Panc1 (cell line): ENCODE measurements at regions not wholly inside any gene's neighbourhood (a gene's known extent, or its start where the extent isn't known, plus 50 kb on each side); places are given as distances from the start of the nearest gene placed in this dataset.

ENCODE experiments used
- ATAC-seq: fragments of 200-7000 bp; cut with Tn5 transposase; 2 replicates; pipeline ENCODE4 v1.9.1; 2020; ENCODE audit warnings: mild to moderate bottlenecking, moderate library complexity
- BruUV-seq: library from RNA; stranded (reverse); fragments of 400-500 nt; replicated peaks from 2 replicates; lab custom pipeline; 2021; lab: Mats Ljungman, UMichigan
- CTCF ChIA-PET: fragments of 300-600 bp; sonication (Branson Sonifier 250); formaldehyde crosslinking; loops from one replicate; lab custom pipeline; 2022; ENCODE audit warnings: antibody characterized with exemption; lab: Charles Lee
- POLR2A ChIA-PET: fragments of 300-600 bp; sonication (Branson Sonifier 250); formaldehyde crosslinking; loops from one replicate; lab custom pipeline; 2022; ENCODE audit warnings: antibody characterized with exemption; lab: Charles Lee
- DNase-seq: peaks from one replicate; pipeline ENCODE4 v3.0.0-alpha.2; 2010; ENCODE audit warnings: low read depth, low spot score
- H3K27ac ChIP-seq: 2 replicates; pipeline ENCODE4 v1.5.1; 2011; ENCODE audit warnings: mild to moderate bottlenecking, low read length, inconsistent platforms
- H3K27me3 ChIP-seq: fragments of 200-500 bp; sonication (Bioruptor generic); 2 replicates; pipeline ENCODE4 v1.6.0; 2014; ENCODE audit warnings: low read length, inconsistent platforms; ENCODE audit not compliant: control insufficient read depth, insufficient read depth
- H3K36me3 ChIP-seq: fragments of 200-500 bp; sonication (Bioruptor generic); 2 replicates; pipeline ENCODE4 v1.5.1; 2014; ENCODE audit warnings: inconsistent platforms, mild to moderate bottlenecking, low read length, moderate library complexity; ENCODE audit not compliant: control insufficient read depth, insufficient read depth
- H3K4me1 ChIP-seq: 2 replicates; pipeline ENCODE4 v1.5.1; 2011; ENCODE audit warnings: inconsistent platforms, mild to moderate bottlenecking, low read length, moderate library complexity; ENCODE audit not compliant: control insufficient read depth, insufficient read depth
- H3K4me3 ChIP-seq, 2 experiments: 2 replicates each; pipeline ENCODE4 v1.5.1; 2011 to 2012; ENCODE audit warnings: low read depth in 2 of 2, low read length in 2 of 2, mild to moderate bottlenecking in 2 of 2, inconsistent platforms in 1 of 2, moderate library complexity in 1 of 2
- H3K9me3 ChIP-seq: fragments of 200-500 bp; sonication (Bioruptor generic); 2 replicates; pipeline ENCODE4 v1.5.1; 2014; ENCODE audit warnings: low read depth, mild to moderate bottlenecking, inconsistent platforms, low read length, moderate library complexity; ENCODE audit not compliant: control insufficient read depth, insufficient read depth
- POLR2AphosphoS5 ChIP-seq: IDR thresholded peaks from 2 replicates; pipeline ENCODE4 v1.6.1; 2012; ENCODE audit warnings: mild to moderate bottlenecking, low read depth, low read length, moderate library complexity
- SIN3A ChIP-seq: IDR thresholded peaks from 2 replicates; pipeline ENCODE4 v1.6.1; 2012; ENCODE audit warnings: low read depth, mild to moderate bottlenecking, low read length, moderate library complexity, borderline replicate concordance; ENCODE audit not compliant: insufficient read depth
- TCF7L2 ChIP-seq: IDR thresholded peaks from 2 replicates; pipeline ENCODE4 v1.6.1; 2011; ENCODE audit warnings: mild to moderate bottlenecking, low read depth, low read length, inconsistent platforms
- in situ Hi-C: cut with HindIII; loops from 2 replicates; pipeline ENCODE4 v1.10.0; 2016; ENCODE audit warnings: low sequenced_read_pairs, low pct_unique_long_range_greater_than_20kb
- intact Hi-C: fragments of 100-400 bp; cut with micrococcal nuclease; formaldehyde crosslinking; loops from one replicate; pipeline ENCODE4 v1.10.0; 2022; ENCODE audit not compliant: unreplicated experiment
- TF ChIP-seq, protein P1 (sequence below): fragments of 450-650 bp; IDR thresholded peaks from 2 replicates; pipeline ENCODE4 v1.5.1; 2017; ENCODE audit warnings: mild to moderate bottlenecking
- TF ChIP-seq, protein P2 (sequence below), 2 experiments: IDR thresholded peaks; 2 replicates each; pipeline ENCODE4 v1.6.1; 2011 to 2012; ENCODE audit warnings: low read depth in 2 of 2, control low read depth in 1 of 2, low read length in 1 of 2, mild to moderate bottlenecking in 1 of 2, moderate library complexity in 1 of 2; ENCODE audit not compliant: insufficient read depth in 1 of 2

DNA sequence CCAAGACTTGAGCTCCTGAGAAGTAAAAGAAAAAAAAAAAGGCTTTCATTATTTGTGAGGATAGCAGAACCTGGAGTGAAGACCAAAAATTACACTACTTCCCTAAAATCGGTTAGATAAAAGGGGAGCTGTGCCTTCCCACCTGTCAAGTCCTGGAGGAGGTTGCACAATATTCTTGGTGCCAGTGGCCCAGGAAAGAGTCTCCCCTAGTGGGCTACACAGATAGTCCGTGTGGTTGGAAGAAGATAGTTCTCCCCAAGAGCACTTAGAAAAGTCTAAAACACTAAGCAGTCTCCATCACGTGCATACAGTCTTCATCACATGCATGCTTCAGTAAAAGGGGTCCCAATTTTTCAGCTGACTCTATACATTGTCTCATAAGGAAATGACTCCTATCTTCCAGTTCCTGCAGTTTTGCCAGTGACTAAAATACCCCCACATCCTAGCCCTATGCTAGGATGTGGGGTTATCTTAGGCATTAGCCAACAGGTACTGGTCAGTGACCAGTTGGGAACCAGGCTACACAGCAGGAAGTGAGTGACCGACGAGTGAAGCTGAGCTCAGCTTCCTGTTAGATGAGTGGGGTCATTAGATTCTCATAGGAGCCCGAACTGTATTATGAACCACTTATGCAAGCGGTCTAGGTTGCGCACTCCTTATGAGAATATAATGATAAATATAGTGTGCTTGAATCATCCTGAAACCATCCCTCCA, 199.5 kb upstream of the FAM83B start:
- DNase-seq (no peak), ATAC-seq (no peak)
- H3K9me3 ChIP-seq = no peaks in the 10 kb centered on the region
- H3K27ac ChIP-seq = no peak overlapping the region
- no peaks in the 10 kb centered on the region for H3K27me3 ChIP-seq
- no peaks in the 10 kb centered on the region for H3K4me1 ChIP-seq
- intact Hi-C loops = no loop called here
- ChIA-PET POLR2A (no interaction called here), CTCF (no interaction called here)
- no peaks in the 10 kb centered on the region for H3K36me3 ChIP-seq
- no peak overlapping the region for H3K4me3 ChIP-seq
- in situ Hi-C loops = no loop called here
- TF ChIP-seq, protein P1, sequence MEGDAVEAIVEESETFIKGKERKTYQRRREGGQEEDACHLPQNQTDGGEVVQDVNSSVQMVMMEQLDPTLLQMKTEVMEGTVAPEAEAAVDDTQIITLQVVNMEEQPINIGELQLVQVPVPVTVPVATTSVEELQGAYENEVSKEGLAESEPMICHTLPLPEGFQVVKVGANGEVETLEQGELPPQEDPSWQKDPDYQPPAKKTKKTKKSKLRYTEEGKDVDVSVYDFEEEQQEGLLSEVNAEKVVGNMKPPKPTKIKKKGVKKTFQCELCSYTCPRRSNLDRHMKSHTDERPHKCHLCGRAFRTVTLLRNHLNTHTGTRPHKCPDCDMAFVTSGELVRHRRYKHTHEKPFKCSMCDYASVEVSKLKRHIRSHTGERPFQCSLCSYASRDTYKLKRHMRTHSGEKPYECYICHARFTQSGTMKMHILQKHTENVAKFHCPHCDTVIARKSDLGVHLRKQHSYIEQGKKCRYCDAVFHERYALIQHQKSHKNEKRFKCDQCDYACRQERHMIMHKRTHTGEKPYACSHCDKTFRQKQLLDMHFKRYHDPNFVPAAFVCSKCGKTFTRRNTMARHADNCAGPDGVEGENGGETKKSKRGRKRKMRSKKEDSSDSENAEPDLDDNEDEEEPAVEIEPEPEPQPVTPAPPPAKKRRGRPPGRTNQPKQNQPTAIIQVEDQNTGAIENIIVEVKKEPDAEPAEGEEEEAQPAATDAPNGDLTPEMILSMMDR = no peak
- TF ChIP-seq SIN3A (no peak), POLR2AphosphoS5 (no peak), TCF7L2 (no peak)
- TF ChIP-seq, protein P2, sequence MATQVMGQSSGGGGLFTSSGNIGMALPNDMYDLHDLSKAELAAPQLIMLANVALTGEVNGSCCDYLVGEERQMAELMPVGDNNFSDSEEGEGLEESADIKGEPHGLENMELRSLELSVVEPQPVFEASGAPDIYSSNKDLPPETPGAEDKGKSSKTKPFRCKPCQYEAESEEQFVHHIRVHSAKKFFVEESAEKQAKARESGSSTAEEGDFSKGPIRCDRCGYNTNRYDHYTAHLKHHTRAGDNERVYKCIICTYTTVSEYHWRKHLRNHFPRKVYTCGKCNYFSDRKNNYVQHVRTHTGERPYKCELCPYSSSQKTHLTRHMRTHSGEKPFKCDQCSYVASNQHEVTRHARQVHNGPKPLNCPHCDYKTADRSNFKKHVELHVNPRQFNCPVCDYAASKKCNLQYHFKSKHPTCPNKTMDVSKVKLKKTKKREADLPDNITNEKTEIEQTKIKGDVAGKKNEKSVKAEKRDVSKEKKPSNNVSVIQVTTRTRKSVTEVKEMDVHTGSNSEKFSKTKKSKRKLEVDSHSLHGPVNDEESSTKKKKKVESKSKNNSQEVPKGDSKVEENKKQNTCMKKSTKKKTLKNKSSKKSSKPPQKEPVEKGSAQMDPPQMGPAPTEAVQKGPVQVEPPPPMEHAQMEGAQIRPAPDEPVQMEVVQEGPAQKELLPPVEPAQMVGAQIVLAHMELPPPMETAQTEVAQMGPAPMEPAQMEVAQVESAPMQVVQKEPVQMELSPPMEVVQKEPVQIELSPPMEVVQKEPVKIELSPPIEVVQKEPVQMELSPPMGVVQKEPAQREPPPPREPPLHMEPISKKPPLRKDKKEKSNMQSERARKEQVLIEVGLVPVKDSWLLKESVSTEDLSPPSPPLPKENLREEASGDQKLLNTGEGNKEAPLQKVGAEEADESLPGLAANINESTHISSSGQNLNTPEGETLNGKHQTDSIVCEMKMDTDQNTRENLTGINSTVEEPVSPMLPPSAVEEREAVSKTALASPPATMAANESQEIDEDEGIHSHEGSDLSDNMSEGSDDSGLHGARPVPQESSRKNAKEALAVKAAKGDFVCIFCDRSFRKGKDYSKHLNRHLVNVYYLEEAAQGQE (IDR thresholded peaks at IDR 0.05; ENCODE audit: insufficient read depth in 1 of 2, low read depth in 2 of 2, low read length in 1 of 2) = no peak
- no TSS peak for BruUV-seq

DNA sequence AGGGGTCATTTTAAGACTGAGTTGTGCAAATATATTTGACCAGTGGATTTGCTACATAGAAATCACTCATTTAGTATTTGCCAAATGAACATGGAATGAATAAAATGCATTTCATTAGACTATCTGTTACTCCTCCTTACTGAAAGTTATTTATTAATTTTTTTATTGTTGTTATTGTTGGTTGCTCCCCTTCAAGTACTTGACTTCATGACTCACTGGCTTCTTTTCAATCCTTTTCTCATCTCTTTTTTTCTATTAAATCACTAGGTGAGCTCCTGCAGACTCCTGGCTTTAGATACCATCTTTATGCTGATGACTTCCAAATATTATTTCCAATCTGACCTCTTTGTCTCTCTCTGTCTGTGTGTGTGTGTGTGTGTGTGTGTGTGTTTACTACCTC, 192.2 kb upstream of the FAM83B start:
- ATAC-seq (no peak), DNase-seq (no peak)
- no TSS peak for BruUV-seq
- no peaks in the 10 kb centered on the region for H3K27me3 ChIP-seq
- ChIA-PET CTCF (no interaction called here), POLR2A (interaction anchor here (0.6 kb wide), 1 partner anchor 658 kb away, joined by 3 read pairs; no protein-coding TSS in a partner anchor)
- TF ChIP-seq POLR2AphosphoS5 = no peak
- TF ChIP-seq, protein P1 = no peak
- no peak for TF ChIP-seq TCF7L2
- TF ChIP-seq SIN3A = no peak
- TF ChIP-seq, protein P2 (IDR thresholded peaks at IDR 0.05; ENCODE audit: insufficient read depth in 1 of 2, low read depth in 2 of 2, low read length in 1 of 2) = no peak
- no peak overlapping the region for H3K27ac ChIP-seq
- H3K36me3 ChIP-seq = no peaks in the 10 kb centered on the region
- H3K4me3 ChIP-seq = no peak overlapping the region
- no peaks in the 10 kb centered on the region for H3K4me1 ChIP-seq
- no peaks in the 10 kb centered on the region for H3K9me3 ChIP-seq
- in situ Hi-C loops (no loop called here), intact Hi-C loops (no loop called here)
